ENCODE measurements at regions not wholly inside any gene's neighbourhood (a gene's known extent, or its start where the extent isn't known, plus 50 kb on each side); places are given as distances from the start of the nearest gene placed in this dataset.

DNA sequence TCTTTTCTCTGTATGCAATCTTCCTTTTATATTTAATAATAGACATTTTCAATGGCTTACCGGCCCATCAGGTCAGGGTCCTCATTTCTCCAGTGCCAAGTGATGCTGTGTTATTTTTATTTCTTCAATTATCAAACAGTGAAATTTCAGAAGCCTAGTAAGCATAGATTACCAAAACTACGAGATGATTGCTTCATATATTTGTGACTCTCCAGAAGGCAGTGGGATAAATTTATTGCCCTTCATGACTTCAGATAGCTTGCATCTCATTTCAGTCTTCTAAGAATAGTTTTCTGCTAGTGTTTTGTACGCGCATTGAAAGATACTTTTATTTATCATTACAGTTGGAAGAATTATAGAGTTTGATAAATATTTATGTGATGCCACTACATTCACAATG, 139.6 kb downstream of the FAT3 start:
- DNase-seq (no peak), ATAC-seq (no peak)
- intact Hi-C loops (cut with DNase I, micrococcal nuclease), result no loop called here

GRCh38 chr11:92376146-92376599, 151.6 kb downstream of the FAT3 start:
- no peak for ATAC-seq
- intact Hi-C loops (cut with DNase I, micrococcal nuclease), result no loop called here
- no peak for DNase-seq

DNA sequence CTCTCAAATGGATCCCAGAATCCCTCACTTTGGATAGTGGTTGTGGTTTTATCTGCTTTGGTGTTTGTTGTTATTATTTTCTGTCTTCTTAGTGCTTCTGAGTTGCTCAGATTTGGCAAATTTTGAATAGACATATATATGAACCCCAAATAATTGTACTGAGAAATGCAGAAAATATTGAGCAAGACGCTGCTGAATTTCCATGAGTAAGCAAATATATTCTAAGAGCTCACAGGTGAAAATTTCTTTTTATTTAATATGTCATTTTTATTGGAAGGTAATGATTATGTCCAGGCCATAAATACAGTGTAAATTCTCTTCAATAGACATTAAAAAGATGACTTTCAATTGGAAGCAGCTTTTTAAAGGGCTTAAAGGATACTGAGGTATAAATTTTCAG, 152.1 kb downstream of the FAT3 start:
- ATAC-seq, result no peak
- no peak for DNase-seq
- intact Hi-C loops (cut with DNase I, micrococcal nuclease), result no loop called here

DNA sequence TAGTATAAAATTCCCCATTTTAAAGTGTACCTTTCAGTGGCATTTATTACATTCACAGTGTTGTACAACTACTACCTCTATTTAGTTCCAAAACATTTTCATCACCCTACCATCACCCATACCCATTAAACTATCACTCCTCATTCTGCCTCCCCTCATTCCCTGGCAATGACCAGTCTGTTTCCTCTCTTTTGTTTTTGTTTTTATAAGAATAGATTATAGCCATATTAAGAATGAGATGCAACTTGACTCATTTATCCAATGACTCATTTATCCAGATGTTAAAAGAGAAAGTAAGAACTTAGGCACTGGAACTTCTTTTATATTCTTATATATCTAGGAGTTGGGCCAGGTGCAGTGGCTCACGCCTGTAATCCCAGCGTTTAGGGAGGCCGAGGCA, 156.3 kb downstream of the FAT3 start:
- intact Hi-C loops (cut with DNase I, micrococcal nuclease), result no loop called here
- DNase-seq (no peak), ATAC-seq (no peak)

GRCh38 chr11:92382311-92382710, 157.7 kb downstream of the FAT3 start:
- DNase-seq, result no peak
- ATAC-seq, result no peak
- intact Hi-C loops (cut with DNase I, micrococcal nuclease), result no loop called here

GRCh38 chr11:92383430-92383829, 158.8 kb downstream of the FAT3 start:
- intact Hi-C loops (cut with DNase I, micrococcal nuclease), result no loop called here
- ATAC-seq, result no peak
- DNase-seq, result no peak

DNA sequence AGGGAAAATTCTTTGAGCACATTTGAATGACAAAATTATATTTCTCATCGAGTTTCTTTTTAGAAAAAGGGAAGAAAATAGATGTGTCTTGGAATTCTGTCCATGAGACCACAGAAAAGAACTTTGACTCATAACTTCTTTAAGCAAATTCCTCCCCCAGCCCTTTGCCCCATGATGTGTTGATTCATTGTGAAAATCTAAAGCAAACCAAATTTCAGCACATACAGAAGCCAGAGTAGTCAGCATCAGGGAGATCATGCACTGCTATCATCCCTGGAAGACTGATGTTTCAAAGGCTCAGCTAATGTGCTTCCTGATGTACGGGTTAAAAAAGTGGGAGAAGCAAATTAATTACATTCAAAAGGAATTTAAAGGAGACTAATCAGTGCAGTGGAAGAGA, 159.7 kb downstream of the FAT3 start:
- ATAC-seq (no peak), DNase-seq (no peak)
- intact Hi-C loops (cut with DNase I, micrococcal nuclease), result no loop called here

DNA sequence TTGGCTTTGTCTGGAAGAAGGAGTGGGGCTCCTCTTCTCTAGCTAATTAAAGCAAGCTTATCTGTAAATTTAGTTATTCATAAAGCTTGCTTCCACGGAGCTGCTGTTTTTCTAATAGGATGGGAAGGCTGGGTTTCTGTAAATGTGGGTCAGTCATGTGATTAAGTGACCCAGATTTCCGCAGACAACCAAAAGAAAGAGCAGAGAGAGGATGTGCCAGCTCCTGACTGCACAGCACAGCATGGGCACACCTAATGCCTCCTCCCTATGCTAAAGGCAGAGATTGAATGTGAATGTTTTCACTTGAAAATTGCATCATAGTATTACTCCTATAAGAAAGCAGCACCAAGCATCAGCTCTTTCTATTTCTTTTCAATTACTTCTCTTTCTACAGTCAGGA, 160.2 kb downstream of the FAT3 start:
- intact Hi-C loops (cut with DNase I, micrococcal nuclease), result no loop called here
- DNase-seq, result no peak
- ATAC-seq, result no peak

GRCh38 chr11:92386577-92386976, 162.0 kb downstream of the FAT3 start:
- intact Hi-C loops (cut with DNase I, micrococcal nuclease), result no loop called here
- no peak for ATAC-seq
- DNase-seq, result no peak

DNA sequence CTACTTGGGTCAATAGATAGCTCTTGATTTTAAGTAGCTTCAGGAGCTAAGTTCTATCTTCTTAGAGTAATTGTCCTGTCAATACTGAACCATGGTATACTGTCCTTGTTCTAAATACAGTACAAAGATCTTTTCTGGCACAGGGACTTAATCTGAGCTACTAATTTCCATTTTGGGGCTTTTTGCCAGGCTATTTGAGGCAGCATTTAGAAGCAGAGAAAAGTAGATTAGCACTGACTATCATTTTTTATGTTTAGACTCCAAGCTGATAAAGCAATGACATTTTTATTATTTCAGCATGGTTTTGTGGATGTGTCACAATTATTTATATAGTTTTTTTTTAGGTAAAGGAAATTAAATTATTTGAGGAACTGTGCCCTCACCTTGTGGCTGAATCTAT, 163.2 kb downstream of the FAT3 start:
- ATAC-seq (no peak), DNase-seq (no peak)
- intact Hi-C loops (cut with DNase I, micrococcal nuclease), result no loop called here

GRCh38 chr11:92388380-92388779, 163.8 kb downstream of the FAT3 start:
- intact Hi-C loops (cut with DNase I, micrococcal nuclease), result no loop called here
- ATAC-seq, result no peak
- DNase-seq, result no peak

DNA sequence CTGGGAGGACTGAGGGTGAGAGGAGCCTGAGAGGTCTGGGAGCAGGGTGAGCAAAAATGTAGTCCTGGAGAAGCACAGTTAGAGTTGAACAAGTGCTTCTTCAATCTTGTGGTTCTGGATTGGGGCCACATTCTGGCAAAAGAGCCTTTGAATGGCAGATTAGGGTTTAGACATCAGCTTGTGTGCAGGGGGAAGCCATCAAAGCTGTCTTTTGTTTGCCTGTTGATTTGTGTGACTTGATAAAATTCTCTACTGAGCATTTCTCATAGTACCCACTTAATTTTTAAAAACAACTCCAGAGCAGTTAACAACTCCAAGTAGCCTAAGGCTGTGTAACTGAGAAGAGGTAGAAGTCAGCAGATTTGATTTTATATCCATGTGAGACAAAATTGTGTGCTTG, 166.2 kb downstream of the FAT3 start:
- ATAC-seq, result no peak
- no peak for DNase-seq
- intact Hi-C loops (cut with DNase I, micrococcal nuclease), result no loop called here

DNA sequence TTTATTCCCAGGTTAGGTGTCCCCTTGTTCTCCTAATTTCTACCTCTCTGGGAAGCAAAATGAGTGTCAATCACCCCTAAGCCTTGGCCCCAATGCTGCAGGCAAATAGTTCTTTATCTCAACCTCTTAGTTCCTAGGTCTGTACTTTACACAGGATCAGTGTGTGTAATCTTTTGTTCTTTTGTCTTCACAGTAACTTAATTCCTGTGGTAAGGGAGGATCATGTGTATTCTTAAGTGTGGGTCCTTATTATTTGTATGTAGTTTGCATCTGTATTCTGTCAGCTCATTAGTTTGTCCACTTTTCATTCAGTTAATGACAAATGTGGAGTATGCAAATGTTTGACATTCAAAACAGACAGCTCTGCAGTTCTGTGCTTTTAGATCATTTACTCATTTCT, 166.7 kb downstream of the FAT3 start:
- ATAC-seq (no peak), DNase-seq (no peak)
- intact Hi-C loops (cut with DNase I, micrococcal nuclease), result no loop called here

GRCh38 chr11:92391808-92392207, 167.2 kb downstream of the FAT3 start:
- no peak for DNase-seq
- no peak for ATAC-seq
- intact Hi-C loops (cut with DNase I, micrococcal nuclease), result no loop called here

DNA sequence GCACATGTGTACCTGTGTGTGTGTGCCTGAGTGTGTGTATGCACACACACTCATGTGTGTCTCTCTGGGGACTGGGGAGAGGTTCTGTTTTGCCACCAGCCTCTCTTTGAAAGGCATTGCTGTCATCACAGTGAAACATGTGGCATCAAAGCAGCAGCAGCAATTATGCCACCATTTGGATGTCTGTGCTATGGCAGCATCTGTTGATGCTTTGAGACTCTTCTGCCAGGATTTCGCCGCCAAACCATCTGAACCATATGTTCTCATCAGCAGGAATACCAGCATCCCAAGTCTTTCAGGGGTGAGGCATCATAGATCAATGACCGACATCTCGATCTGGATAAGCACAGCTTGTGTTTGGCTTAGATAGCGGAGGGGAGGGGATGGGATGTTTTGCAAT, 168.6 kb downstream of the FAT3 start:
- DNase-seq (no peak), ATAC-seq (no peak)
- intact Hi-C loops (cut with DNase I, micrococcal nuclease), result no loop called here

DNA sequence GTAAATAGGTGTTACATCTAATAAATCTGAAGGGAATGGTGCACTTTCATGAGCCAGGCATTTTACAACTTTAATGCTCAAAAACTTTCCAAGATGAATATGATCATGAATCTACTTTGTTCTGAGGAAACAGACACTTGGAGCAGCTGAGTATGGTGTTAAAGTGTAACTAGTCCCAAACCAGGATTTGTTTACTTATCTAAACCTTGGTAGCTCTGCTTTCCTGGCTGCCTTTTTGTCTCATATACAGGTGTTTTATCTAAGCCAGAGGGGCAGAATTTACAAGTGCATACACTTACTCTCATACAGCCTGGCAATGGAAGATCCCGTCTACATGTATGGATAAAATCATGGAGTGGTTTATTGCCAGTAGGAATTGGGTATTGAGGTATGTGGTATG, 171.5 kb downstream of the FAT3 start:
- DNase-seq (no peak), ATAC-seq (no peak)
- intact Hi-C loops (cut with DNase I, micrococcal nuclease), result no loop called here

DNA sequence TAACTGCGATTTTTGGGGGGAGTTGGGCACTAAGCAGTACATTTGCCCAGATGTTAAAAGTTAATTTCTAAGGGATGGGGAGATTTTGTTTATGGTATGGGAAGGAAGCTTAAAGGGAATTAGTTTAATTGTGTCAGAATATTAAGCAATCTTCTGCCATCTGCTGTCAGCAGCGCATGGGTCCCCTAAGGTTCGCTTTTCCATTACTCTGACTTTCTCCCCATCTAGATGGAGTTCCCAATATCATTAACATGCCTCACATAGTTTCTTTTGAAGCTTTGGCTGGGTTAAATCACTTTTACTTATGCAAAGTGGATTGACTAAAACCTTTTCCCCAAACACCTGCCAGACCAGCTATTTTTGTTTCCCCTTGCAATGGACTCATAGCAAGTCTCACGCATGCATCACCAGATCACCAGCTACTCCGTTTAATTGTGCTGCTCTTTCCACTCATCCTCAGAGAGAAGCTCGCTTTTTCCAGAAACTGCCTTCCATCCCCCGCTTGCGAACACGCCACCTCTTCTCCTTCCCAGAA, 172.7 kb downstream of the FAT3 start:
- intact Hi-C loops (cut with DNase I, micrococcal nuclease), result no loop called here
- DNase-seq, result no peak
- no peak for ATAC-seq

DNA sequence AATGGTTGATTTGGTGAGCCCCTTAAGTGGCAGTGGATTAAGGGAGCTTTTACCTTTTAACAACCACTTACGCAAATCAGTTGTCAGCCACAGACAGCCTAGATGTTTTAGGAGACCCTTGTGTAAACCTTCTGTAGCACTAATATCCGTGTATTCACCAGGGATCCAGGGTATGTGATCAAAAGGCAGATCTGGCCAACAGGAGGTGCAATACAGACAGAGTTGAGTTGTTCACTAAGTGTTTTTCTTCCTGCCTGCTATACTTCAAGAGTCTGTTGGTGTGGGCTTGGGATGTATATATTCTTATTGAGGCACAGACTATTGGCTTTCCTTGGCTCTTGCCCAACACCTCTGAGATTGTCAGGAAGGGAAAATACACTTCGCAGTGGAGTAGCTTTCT, 175.1 kb downstream of the FAT3 start:
- intact Hi-C loops (cut with DNase I, micrococcal nuclease), result no loop called here
- ATAC-seq, result no peak
- DNase-seq, result no peak

- ATAC-seq, result no peak
- DNase-seq, result no peak
- intact Hi-C loops (cut with DNase I, micrococcal nuclease), result no loop called here
Observed at GRCh38 chr11:92401520-92401919, 176.9 kb downstream of the FAT3 start.

DNA sequence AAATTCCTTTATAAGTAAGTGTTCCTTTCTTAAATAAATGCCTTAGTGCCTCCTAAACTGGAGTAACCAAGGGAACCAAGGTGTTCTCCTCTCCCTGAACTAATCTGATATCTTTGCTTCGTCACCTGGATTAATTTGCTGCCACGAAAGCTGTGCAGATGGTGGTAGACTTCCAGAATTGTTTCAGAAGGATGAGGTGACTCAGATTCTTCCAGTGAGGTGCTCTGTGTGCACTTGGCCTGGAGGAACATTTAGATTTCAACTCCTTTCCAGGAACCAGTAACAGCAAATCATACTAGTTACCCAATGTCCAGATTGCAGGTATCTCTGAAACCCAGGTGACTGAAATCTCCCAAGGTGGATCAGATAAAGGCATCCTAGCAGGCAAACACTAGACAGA, 181.9 kb downstream of the FAT3 start:
- no peak for ATAC-seq
- DNase-seq, result no peak
- intact Hi-C loops (cut with DNase I, micrococcal nuclease), result no loop called here

- ATAC-seq (no peak), DNase-seq (no peak)
- intact Hi-C loops (cut with DNase I, micrococcal nuclease), result no loop called here
Observed at GRCh38 chr11:92409355-92409754, 184.7 kb downstream of the FAT3 start.

- ATAC-seq, result no peak
- intact Hi-C loops (cut with DNase I, micrococcal nuclease), result no loop called here
- no peak for DNase-seq
Observed at GRCh38 chr11:92409956-92410355, 185.3 kb downstream of the FAT3 start.

All from left colon (tissue), 2 donors.